ENCODE measurements at regions not wholly inside any gene's neighbourhood (a gene's known extent, or its start where the extent isn't known, plus 50 kb on each side); places are given as distances from the start of the nearest gene placed in this dataset.

DNA sequence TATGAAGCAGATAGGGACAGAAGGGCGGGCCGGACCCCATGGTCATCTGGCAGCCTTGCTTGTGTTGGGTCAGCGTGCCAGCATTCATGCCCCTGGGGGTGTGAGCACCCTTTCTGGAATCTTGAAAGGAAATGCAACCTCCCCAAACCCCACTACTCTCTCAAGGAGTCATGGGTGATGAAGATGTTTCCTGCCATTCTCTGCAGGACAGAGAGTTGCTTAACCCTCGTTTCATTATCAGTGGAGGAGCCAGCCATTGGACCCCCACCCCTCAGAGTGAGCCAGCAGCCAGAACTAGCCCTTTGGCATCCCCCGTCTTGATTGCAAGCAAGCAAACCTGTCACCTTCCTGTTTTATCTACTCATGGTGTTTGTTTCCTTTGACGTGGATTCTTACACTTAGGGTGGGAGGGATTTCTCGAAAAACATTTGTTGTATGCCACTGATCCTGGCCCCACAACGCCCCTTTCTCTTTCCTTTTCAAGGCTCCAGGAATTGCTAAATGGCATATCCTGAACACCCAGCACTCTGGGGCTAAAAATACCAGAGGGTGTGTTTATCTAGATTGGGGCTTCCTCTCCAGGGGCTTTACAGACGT is 258.3 kb downstream of the ETS1 start:
- TF ChIP-seq POLR2AphosphoS5 (IDR thresholded peaks at IDR 0.05; ENCODE audit: low read depth, low read length) (no peak), POLR2A (IDR thresholded peaks at IDR 0.05; ENCODE audit: low read depth, low read length) (no peak), TAF1 (IDR thresholded peaks at IDR 0.05; ENCODE audit: low read depth, low read length) (no peak), SPI1 (IDR thresholded peaks at IDR 0.05; ENCODE audit: low read depth, low read length) (no peak)

All from GM12891 (cell line).